CD4-positive, alpha-beta T cell treated with Interleukin-4 for 4 hours (primary cell): ENCODE measurements at regions not wholly inside any gene's neighbourhood (a gene's known extent, or its start where the extent isn't known, plus 50 kb on each side); places are given as distances from the start of the nearest gene placed in this dataset.

ENCODE experiments used
- DNase-seq: peaks from one replicate; pipeline ENCODE4 v3.0.0-alpha.2; 2020

DNA sequence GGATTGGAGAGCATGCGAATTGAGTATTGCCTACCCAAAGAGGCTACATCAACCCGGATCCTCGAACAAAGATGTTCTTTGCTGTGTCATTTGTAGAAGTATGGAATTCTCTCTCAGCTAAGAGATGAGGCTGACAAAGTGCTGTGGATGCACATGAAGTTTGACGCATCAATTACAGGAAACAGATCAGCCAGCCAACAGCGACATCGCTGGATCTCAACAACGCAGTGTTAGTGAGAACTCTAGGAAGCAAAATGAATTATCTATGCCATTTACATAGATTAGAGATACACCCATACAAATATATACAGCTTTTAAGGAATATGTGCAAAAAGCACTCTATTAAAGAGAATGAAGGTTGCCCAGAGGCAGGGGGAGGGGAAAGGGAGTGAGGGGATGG is 160.6 kb upstream of the RGMA start:
- DNase-seq, result no peak

- DNase-seq, result no peak
These were observed 158.6 kb upstream of the RGMA start for GRCh38 chr15:93247466-93248121.

DNA sequence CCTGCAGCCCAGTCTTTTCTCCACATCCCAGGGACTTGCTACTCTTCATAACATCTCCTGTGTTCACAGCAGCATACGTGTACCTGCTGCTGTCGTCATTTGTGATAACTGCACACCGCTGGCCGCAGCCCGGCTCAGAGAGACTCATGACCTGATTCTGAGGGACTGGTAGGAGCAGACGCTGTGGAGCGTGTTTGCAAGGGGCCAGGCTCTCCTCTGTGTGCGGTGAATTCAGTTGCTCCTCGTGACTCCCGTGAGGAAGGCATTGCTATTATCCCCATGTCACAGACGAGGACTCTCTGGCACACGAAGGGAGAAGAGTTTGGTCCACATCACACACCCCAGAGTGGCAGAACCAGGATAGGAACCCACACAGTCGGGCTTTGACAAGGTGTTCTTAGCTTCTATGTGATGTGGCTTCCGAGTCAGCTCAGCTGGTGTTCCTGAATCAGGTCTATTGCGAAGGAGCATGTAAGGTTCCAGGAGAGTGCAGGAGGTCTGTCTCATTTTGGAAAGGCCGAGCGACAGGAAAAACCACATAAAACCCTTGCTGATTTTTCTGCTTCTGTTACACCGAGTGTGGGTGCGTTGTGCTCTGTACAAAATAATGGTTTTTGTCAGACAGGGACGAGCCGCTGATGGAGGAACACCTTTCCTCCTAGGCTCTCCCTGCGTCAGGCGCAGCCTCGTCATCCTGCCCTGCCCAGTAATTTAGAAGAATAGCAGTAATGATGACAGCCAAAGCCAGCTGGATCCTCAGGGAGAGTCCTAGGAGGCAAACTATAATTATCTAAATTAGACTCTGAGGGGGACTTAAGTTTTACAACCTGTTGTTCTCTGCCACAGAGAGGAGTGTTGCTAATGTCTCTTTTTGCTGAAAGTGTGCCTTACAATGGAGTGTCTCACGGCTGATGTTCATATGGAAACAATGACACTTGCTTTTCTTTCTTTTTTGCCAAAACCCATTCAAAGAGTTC is 157.5 kb upstream of the RGMA start:
- DNase-seq, result no peak

GRCh38 chr15:93245661-93246042 is 156.6 kb upstream of the RGMA start:
- no peak for DNase-seq

GRCh38 chr15:93244696-93245660 is 156.0 kb upstream of the RGMA start:
- no peak for DNase-seq

GRCh38 chr15:93243573-93243972 is 154.6 kb upstream of the RGMA start:
- no peak for DNase-seq

GRCh38 chr15:93241696-93242585 is 152.9 kb upstream of the RGMA start:
- DNase-seq, result no peak

- no peak for DNase-seq
These were observed 151.0 kb upstream of the RGMA start for GRCh38 chr15:93239993-93240392.

- DNase-seq, result no peak
These were observed 150.6 kb upstream of the RGMA start for GRCh38 chr15:93239591-93239990.

- DNase-seq, result no peak
These were observed 149.6 kb upstream of the RGMA start for GRCh38 chr15:93238641-93239040.

- DNase-seq, result no peak
These were observed 147.1 kb upstream of the RGMA start for GRCh38 chr15:93235926-93236780.

DNA sequence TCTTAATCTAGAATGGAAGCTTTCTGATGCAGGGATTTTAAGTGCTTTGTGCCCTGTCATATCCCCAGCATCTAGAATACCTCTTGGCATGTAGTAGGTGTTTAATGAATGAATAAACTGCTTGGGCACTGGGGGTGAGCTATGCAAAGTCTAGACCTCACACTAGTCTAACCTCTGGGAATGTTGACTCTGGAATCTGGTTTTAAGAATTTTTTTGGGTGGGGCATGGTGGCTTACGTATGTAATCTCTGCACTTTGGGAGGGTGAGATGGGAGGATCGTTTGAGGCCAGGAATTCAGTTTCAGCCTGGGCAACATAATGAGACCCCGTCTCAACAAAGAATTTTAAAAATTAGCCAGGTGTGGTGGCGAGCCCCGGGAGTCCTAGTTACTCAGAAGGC is 146.3 kb upstream of the RGMA start:
- no peak for DNase-seq

DNA sequence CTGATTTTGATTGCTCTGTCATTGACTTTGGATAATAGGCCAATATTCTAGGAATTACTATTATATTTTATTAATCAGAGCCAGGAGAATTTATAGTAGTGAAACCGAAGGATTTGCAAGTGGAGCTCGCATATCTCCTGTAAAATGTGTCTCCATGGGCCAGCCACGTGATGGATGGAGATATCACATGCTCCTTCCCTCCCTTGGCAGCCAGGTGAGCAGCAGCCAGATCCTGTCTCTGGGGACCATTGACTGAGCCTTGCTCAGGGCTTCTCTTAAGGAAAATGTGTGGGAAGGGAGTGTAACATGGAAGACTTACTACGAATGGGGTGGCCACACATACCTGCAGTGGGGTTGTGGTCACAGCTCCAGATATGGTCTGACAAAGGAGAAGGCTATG is 144.7 kb upstream of the RGMA start:
- DNase-seq, result no peak

- DNase-seq, result no peak
These were observed 143.8 kb upstream of the RGMA start for GRCh38 chr15:93232845-93233244.

- no peak for DNase-seq
These were observed 143.0 kb upstream of the RGMA start for GRCh38 chr15:93231994-93232393.

DNA sequence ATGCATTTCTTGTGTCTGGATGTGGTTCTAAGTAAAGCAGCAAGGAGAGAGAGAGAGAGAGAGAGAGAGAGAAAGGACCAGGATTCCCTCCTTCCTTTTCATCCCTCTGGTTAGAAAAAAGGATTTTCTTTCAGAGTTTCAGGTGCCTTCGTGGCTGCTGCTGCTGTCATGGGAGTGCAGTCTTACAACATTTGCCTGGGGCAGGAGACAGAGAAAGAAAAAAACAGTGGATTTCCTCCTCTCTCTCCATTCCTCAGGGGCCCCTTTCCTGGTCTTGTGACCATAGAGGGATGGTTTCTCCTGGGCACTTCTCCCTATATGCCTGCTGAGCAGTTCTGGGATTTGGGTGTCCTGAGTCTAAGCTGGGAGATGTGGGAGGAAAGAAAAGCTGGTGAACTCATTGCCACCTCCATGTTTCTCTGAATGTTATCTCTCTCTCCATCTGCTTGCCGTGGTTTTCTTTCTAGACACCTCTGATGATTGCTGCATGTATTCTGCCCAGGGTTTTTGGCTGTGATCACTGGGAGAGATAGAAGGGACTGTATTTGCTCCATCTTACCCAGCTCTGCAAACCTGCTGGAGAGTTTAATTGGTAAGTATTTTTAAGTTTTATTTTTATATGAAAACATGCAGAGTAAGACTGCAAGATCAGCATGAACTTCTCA is 142.4 kb upstream of the RGMA start:
- DNase-seq, result no peak

GRCh38 chr15:93228546-93228945 is 139.5 kb upstream of the RGMA start:
- DNase-seq, result no peak

DNA sequence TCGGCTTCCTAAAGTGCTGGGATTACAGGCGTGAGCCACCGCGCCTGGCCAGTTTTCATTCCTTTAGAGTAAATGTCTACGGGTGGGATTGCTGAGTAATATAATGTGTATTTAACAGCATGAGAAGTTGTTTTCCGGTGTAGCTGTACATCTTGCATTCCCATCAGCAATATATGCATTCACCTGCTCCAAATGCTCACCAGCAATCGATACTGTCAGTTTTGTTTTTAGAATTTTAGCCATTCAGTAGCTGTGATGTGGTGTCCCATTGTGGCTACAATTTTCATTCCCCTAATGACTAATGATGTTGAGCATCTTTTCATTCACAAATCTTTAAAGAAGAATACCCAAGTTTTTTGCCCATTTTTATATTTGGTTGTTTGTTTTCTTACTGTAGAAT is 134.8 kb upstream of the RGMA start:
- DNase-seq, result no peak

DNA sequence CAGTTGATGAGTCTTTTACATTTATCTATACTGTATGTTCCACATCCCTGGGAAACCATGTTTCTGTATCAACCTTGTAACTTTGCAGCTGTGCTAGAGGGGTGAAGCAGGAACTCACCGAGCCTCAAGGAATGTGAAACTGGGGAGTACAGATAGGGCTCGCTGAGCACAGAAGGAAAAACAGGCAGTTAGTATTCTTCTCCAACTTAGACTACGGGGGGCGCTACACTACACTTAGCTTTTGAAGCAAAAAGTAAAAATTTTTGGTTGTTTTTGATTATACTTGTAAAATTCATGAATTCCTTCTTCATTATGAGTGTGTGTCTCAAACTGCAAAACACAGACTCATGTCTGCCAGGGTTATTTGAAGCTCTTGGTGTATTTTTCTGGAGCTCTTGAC is 132.7 kb upstream of the RGMA start:
- no peak for DNase-seq

GRCh38 chr15:93219859-93220420 is 130.9 kb upstream of the RGMA start:
- no peak for DNase-seq
